CD14-positive monocyte (primary cell): ENCODE measurements at regions not wholly inside any gene's neighbourhood (a gene's known extent, or its start where the extent isn't known, plus 50 kb on each side); places are given as distances from the start of the nearest gene placed in this dataset.
"Not testable (repeated sequence)": the region's sequence is repeated elsewhere in the genome, so short reads cannot be mapped to it uniquely, and the experiment has no call there.

Source experiments
- DNase-seq, 3 donors: peaks; one replicate each; pipeline ENCODE4 v3.0.0-alpha.2; 2011 to 2022
- H2AFZ ChIP-seq: 2 replicates; pipeline ENCODE4 v1.6.0; 2012; ENCODE audit warnings: mild to moderate bottlenecking, low read depth, low read length, inconsistent platforms; ENCODE audit not compliant: insufficient read depth, poor library complexity, severe bottlenecking
- H3K27ac ChIP-seq, 2 donors: 1 replicate in 1 of 2; 2 replicates in 1 of 2; pipeline ENCODE4 v1.5.1; 2012 to 2013; ENCODE audit warnings: low read length in 2 of 2, control low read depth in 1 of 2, inconsistent platforms in 1 of 2, low read depth in 1 of 2, mild to moderate bottlenecking in 1 of 2
- H3K27me3 ChIP-seq, 2 donors: one replicate each; pipeline versions ENCODE4 v1.6.0 to v1.6.1; 2011 to 2013; ENCODE audit warnings: low read length in 2 of 2; ENCODE audit not compliant: control insufficient read depth in 2 of 2, insufficient read depth in 2 of 2
- H3K36me3 ChIP-seq, 2 donors: replicated peaks in 1 of 2; 1 replicate in 1 of 2; 2 replicates in 1 of 2; pipeline versions ENCODE4 v1.5.1 to v1.6.1; 2012 to 2013; ENCODE audit warnings: low read length in 2 of 2, control low read depth in 1 of 2, inconsistent platforms in 1 of 2, mild to moderate bottlenecking in 1 of 2; ENCODE audit not compliant: insufficient read depth in 2 of 2, control insufficient read depth in 1 of 2
- H3K4me1 ChIP-seq, 2 donors: 1 replicate in 1 of 2; 2 replicates in 1 of 2; pipeline versions ENCODE4 v1.5.1 to v1.6.1; 2012 to 2013; ENCODE audit warnings: low read length in 2 of 2, control low read depth in 1 of 2, inconsistent platforms in 1 of 2, mild to moderate bottlenecking in 1 of 2, moderate library complexity in 1 of 2; ENCODE audit not compliant: insufficient read depth in 2 of 2, control insufficient read depth in 1 of 2
- H3K4me2 ChIP-seq: replicated peaks from 2 replicates; pipeline ENCODE3; 2012; ENCODE audit warnings: low read length, moderate library complexity, mild to moderate bottlenecking; ENCODE audit not compliant: poor library complexity, severe bottlenecking; ENCODE audit errors: extremely low read depth
- H3K4me3 ChIP-seq, 3 experiments: fragments of 200-600 bp in 1 of 3; sonication (generic) in 1 of 3; replicated peaks in 1 of 3; 1 replicate in 2 of 3; 2 replicates in 1 of 3; pipeline ENCODE4 v1.5.1; 2011 to 2013; ENCODE audit warnings: low read length in 3 of 3, mild to moderate bottlenecking in 3 of 3, control low read depth in 2 of 3, low read depth in 2 of 3, inconsistent platforms in 1 of 3, moderate library complexity in 1 of 3
- H3K79me2 ChIP-seq: 2 replicates; pipeline ENCODE4 v1.6.0; 2012; ENCODE audit warnings: mild to moderate bottlenecking, control low read depth, inconsistent platforms, low read length, moderate library complexity; ENCODE audit not compliant: insufficient read depth
- H3K9ac ChIP-seq: 2 replicates; pipeline ENCODE4 v1.6.0; 2017; ENCODE audit warnings: low read length, mild to moderate bottlenecking; ENCODE audit not compliant: insufficient read depth, poor library complexity, severe bottlenecking
- H3K9me3 ChIP-seq, 2 donors: replicated peaks in 1 of 2; 1 replicate in 1 of 2; 2 replicates in 1 of 2; pipeline versions ENCODE4 v1.5.1 to v1.6.1; 2012 to 2013; ENCODE audit warnings: low read length in 2 of 2, control low read depth in 1 of 2; ENCODE audit not compliant: control insufficient read depth in 1 of 2, insufficient read depth in 1 of 2
- H4K20me1 ChIP-seq: 2 replicates; pipeline ENCODE4 v1.6.0; 2012; ENCODE audit warnings: mild to moderate bottlenecking, low read length, control low read depth, moderate library complexity; ENCODE audit not compliant: insufficient read depth
- H3K27ac Mint-ChIP-seq, 7 donors: one replicate each; pipeline ENCODE4 v1.8.0; 2020; ENCODE audit warnings: mild to moderate bottlenecking in 7 of 7, mixed read lengths in 7 of 7, moderate library complexity in 6 of 7, inconsistent platforms in 2 of 7
- H3K27me3 Mint-ChIP-seq, 3 donors: one replicate each; pipeline ENCODE4 v1.8.0; 2021 to 2022; ENCODE audit warnings: low read depth in 3 of 3, mild to moderate bottlenecking in 3 of 3, mixed read lengths in 3 of 3, moderate library complexity in 3 of 3, inconsistent platforms in 1 of 3
- H3K36me3 Mint-ChIP-seq, 2 donors: one replicate each; pipeline ENCODE4 v1.8.0; 2020; ENCODE audit warnings: mixed read lengths in 2 of 2, inconsistent platforms in 1 of 2, mild to moderate bottlenecking in 1 of 2
- H3K4me1 Mint-ChIP-seq: one replicate; pipeline ENCODE4 v1.8.0; 2020; ENCODE audit warnings: mild to moderate bottlenecking, mixed read lengths
- H3K4me3 Mint-ChIP-seq, 2 donors: one replicate each; pipeline ENCODE4 v1.8.0; 2020; ENCODE audit warnings: mild to moderate bottlenecking in 2 of 2, mixed read lengths in 2 of 2, moderate library complexity in 1 of 2
- H3K9me3 Mint-ChIP-seq, 7 donors: one replicate each; pipeline ENCODE4 v1.8.0; 2020 to 2022; ENCODE audit warnings: mixed read lengths in 7 of 7, mild to moderate bottlenecking in 6 of 7, moderate library complexity in 6 of 7, inconsistent platforms in 2 of 7
- WGBS: methylation state at CpG from one replicate; pipeline ENCODE4 v1.1.5; 2013; ENCODE audit warnings: missing lambda C conversion rate; ENCODE audit not compliant: insufficient coverage; 5-methylcytosine and 5-hydroxymethylcytosine counted together
- intact Hi-C, 2 donors: fragments of 100-400 bp; cut with micrococcal nuclease; formaldehyde crosslinking; loops; one replicate each; pipeline versions ENCODE4 v1.15.0 to v1.15.1; 2023
- TF ChIP-seq, protein P1 (sequence below): fragments of 200-600 bp; IDR thresholded peaks from one replicate; pipeline ENCODE4 v1.8.0; 2022; ENCODE audit warnings: antibody characterized with exemption, mild to moderate bottlenecking

DNA sequence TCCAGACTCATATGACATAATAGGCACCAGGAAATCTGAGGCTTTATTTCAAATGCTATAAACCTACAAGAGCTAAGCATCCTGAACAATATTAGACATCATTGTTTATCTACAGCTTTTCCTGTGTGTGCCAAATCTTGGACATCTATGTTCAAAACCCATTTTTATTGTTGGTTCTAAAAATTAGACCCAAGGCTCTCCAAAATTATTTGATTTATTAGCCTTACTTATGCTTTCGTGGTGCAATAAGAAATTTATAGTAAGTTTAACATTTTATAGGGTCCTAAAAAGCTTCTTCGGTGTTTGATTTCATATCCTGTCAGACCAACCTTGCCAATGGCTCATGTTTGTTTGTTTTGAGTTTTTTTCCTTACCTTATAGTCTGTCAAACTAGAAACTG is 1014.5 kb upstream of the MANEA start:
- no peak overlapping the region for H3K27ac Mint-ChIP-seq
- no peak overlapping the region for H3K4me3 Mint-ChIP-seq
- Histone ChIP-seq H3K4me2 (no peak overlapping the region), H4K20me1 (no peaks in the 10 kb centered on the region), H3K36me3 (no peaks in the 10 kb centered on the region), H3K79me2 (no peaks in the 10 kb centered on the region), H2AFZ (no peak overlapping the region), H3K9me3 (peaks cover 0 to 8% of the 10 kb centered on the region in 2 donors), H3K4me3 (no peak overlapping the region), H3K27ac (no peak overlapping the region), H3K27me3 (no peaks in the 10 kb centered on the region), H3K4me1 (no peaks in the 10 kb centered on the region), H3K9ac (no peak overlapping the region)
- peaks cover 2 to 12% (median 8%) of the 10 kb centered on the region in 7 donors for H3K9me3 Mint-ChIP-seq
- intact Hi-C loops: no loop called here
- no peaks in the 10 kb centered on the region for H3K36me3 Mint-ChIP-seq
- no CpG with 5 or more reads among the region's 2 CpGs for WGBS
- DNase-seq: no peak
- H3K4me1 Mint-ChIP-seq: no peaks in the 10 kb centered on the region
- H3K27me3 Mint-ChIP-seq: peaks cover 0 to 3% (median 0%) of the 10 kb centered on the region in 3 donors
- TF ChIP-seq, protein P1, sequence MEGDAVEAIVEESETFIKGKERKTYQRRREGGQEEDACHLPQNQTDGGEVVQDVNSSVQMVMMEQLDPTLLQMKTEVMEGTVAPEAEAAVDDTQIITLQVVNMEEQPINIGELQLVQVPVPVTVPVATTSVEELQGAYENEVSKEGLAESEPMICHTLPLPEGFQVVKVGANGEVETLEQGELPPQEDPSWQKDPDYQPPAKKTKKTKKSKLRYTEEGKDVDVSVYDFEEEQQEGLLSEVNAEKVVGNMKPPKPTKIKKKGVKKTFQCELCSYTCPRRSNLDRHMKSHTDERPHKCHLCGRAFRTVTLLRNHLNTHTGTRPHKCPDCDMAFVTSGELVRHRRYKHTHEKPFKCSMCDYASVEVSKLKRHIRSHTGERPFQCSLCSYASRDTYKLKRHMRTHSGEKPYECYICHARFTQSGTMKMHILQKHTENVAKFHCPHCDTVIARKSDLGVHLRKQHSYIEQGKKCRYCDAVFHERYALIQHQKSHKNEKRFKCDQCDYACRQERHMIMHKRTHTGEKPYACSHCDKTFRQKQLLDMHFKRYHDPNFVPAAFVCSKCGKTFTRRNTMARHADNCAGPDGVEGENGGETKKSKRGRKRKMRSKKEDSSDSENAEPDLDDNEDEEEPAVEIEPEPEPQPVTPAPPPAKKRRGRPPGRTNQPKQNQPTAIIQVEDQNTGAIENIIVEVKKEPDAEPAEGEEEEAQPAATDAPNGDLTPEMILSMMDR: no peak

DNA sequence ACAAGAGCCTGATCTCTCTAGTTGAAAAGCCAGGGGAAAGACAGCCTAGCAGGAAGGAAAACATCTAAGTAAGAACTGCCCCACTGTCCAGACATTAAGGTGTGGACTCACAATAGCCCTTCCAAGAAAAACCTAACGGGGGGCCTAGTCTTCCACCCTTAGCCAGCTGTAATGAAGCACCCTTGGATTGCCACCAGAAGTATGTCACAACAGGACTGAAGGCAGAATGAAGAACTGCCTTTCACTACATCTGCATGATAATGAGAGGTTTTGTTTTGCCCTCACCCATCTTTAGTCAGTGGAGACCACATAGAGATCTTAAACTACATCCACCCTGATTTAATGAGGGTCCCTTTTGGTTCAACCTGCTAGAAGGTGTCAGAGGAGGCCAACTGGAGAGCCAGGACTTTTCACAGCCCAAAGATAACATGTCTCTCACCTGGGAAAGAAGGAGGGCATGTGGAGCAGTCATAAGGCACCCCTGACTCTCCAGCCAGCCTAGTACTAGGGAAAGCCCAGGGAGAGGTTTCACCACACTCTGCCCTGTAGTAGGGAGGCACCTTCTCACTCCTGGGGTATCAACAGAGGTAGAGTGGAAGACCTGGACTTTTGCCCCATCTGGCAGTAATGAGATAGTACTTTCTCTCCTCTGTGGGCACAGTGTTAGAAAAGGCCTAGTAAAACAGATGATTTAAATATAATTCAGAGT is 1017.4 kb upstream of the MANEA start:
- H3K27ac ChIP-seq: no peak overlapping the region
- H3K36me3 ChIP-seq: no peaks in the 10 kb centered on the region
- H3K4me2 ChIP-seq: no peak overlapping the region
- H4K20me1 ChIP-seq: no peaks in the 10 kb centered on the region
- no peaks in the 10 kb centered on the region for H3K4me1 ChIP-seq
- H3K79me2 ChIP-seq: no peaks in the 10 kb centered on the region
- no peak overlapping the region for H3K4me3 Mint-ChIP-seq
- peaks cover 7 to 24% (median 14%) of the 10 kb centered on the region in 7 donors for H3K9me3 Mint-ChIP-seq
- no peak overlapping the region for H3K27ac Mint-ChIP-seq
- H3K4me1 Mint-ChIP-seq: no peaks in the 10 kb centered on the region
- no peaks in the 10 kb centered on the region for H3K27me3 ChIP-seq
- peaks cover 0 to 8% of the 10 kb centered on the region in 2 donors for H3K9me3 ChIP-seq
- no peaks in the 10 kb centered on the region for H3K36me3 Mint-ChIP-seq
- H2AFZ ChIP-seq: no peak overlapping the region
- no peak for DNase-seq
- H3K4me3 ChIP-seq: no peak overlapping the region
- WGBS: no CpG with 5 or more reads among the region's 1 CpG
- peaks cover 0 to 4% (median 0%) of the 10 kb centered on the region in 3 donors for H3K27me3 Mint-ChIP-seq
- no peak overlapping the region for H3K9ac ChIP-seq
- TF ChIP-seq, protein P1: no peak
- intact Hi-C loops: no loop called here

DNA sequence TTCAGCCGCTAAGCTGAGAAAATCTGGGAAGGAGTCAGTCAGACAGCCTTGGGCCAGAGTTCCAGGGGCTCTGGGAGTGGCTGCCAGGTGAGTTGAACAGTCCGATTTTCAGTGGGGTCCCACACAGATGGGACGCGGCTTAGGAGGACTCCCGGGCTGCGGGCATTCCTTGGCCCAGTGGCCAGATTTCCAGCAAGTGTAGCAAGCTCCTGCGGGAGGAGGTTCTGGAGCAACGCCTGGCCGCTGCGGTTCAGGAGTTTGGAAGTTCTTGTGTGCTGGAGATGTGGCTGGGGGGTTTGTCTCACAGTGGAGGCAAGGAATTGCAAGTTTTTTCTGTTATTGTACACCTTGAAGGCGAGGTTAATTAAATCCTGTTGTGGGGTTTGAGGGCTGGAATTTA is 1020.1 kb upstream of the MANEA start:
- H2AFZ ChIP-seq, H3K9me3 ChIP-seq, H3K79me2 ChIP-seq, H3K4me1 Mint-ChIP-seq, H3K36me3 ChIP-seq, H3K4me1 ChIP-seq, H3K4me3 ChIP-seq, H3K9ac ChIP-seq, H3K27ac Mint-ChIP-seq, DNase-seq, H3K4me3 Mint-ChIP-seq, H3K36me3 Mint-ChIP-seq, H3K27ac ChIP-seq, H3K27me3 Mint-ChIP-seq, H3K4me2 ChIP-seq, H4K20me1 ChIP-seq, H3K27me3 ChIP-seq, intact Hi-C loops: not testable (repeated sequence)
- WGBS: 86% methylated on average over 9 of the region's 11 CpGs
- peaks cover 7 to 22% (median 18%) of the 10 kb centered on the region in 7 donors for H3K9me3 Mint-ChIP-seq
